NB4 (cell line): ENCODE measurements at regions not wholly inside any gene's neighbourhood (a gene's known extent, or its start where the extent isn't known, plus 50 kb on each side); places are given as distances from the start of the nearest gene placed in this dataset.

ENCODE experiments used
- DNase-seq: peaks from one replicate; pipeline ENCODE4 v3.0.0; 2010; ENCODE audit warnings: low read depth
- H3K4me3 ChIP-seq: one replicate; pipeline ENCODE4 v1.5.1; 2011; ENCODE audit warnings: mild to moderate bottlenecking, low read depth, low read length, moderate library complexity
- MYC ChIP-seq: IDR thresholded peaks from 2 replicates; pipeline ENCODE4 v1.6.1; 2011; ENCODE audit warnings: low read depth, low read length
- POLR2A ChIP-seq: IDR thresholded peaks from 2 replicates; pipeline ENCODE4 v1.6.1; 2011; ENCODE audit warnings: mild to moderate bottlenecking; ENCODE audit not compliant: insufficient read length; ENCODE audit errors: extremely low read depth
- TF ChIP-seq, protein P1 (sequence below): IDR thresholded peaks from one replicate; pipeline ENCODE4 v1.5.1; 2012; ENCODE audit warnings: low read depth, low read length
- TF ChIP-seq, protein P2 (sequence below): IDR thresholded peaks from 2 replicates; pipeline ENCODE4 v1.6.1; 2011; ENCODE audit warnings: low read depth, low read length

DNA sequence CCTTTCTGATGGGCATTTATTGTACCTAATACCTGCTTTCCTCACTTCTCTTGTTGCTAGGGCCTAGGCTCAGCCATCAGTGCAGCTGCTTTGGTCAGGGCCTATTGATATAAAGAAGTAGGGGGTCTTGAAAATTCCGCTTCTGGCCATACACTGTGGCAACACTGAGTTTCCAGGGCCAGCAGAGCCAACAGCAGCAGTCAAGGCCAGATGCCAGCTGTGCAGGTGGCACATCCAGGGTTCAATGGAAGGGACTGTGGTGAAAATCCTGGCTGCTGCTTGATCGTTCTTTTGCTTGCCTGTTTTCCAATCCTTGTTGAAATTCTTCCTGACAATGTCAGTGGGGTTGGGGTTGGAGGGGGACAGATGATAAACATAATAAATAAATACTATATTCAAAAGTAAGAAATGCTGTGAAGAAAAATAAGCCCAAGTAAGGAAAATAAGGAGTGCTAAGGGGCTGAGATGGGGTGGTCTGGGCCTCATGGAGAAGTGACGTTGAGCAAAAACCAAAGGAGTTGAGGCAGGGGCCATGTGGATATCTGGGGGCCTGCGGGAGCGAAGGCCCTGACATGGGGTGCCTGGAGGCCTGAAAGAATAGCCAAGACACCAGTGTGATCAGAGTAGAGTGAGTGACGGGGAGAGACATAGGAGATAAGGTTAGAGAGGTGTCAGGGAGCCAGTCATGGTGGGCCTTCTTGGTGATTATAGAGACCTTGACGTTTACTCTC is 91.0 kb upstream of the ALDH1B1 start:
- TF ChIP-seq, protein P1, sequence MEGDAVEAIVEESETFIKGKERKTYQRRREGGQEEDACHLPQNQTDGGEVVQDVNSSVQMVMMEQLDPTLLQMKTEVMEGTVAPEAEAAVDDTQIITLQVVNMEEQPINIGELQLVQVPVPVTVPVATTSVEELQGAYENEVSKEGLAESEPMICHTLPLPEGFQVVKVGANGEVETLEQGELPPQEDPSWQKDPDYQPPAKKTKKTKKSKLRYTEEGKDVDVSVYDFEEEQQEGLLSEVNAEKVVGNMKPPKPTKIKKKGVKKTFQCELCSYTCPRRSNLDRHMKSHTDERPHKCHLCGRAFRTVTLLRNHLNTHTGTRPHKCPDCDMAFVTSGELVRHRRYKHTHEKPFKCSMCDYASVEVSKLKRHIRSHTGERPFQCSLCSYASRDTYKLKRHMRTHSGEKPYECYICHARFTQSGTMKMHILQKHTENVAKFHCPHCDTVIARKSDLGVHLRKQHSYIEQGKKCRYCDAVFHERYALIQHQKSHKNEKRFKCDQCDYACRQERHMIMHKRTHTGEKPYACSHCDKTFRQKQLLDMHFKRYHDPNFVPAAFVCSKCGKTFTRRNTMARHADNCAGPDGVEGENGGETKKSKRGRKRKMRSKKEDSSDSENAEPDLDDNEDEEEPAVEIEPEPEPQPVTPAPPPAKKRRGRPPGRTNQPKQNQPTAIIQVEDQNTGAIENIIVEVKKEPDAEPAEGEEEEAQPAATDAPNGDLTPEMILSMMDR: no peak
- TF ChIP-seq MYC: no peak
- TF ChIP-seq, protein P2, sequence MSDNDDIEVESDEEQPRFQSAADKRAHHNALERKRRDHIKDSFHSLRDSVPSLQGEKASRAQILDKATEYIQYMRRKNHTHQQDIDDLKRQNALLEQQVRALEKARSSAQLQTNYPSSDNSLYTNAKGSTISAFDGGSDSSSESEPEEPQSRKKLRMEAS: no peak
- no peak for TF ChIP-seq POLR2A
- DNase-seq: no peak
- H3K4me3 ChIP-seq: no peak overlapping the region

DNA sequence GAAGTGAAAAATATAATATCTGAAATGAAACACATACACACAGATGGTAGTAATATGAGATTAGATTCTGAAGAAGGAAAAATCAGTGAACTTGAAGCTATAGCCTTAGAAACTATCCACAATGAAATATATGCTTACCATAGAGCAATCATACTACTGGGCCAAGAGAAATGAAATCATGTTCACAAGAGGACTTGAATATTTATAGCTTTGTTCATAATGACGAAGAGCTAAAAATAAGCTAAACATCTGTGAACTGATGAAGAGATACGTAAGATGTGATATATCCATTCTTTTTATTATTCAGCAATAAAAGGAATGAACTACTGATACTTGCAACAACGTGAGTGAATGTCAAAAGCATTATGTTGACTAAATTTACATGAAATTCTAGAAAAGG is 92.6 kb upstream of the ALDH1B1 start:
- DNase-seq: no peak
- TF ChIP-seq, protein P2: no peak
- no peak for TF ChIP-seq POLR2A
- TF ChIP-seq, protein P1: no peak
- no peak for TF ChIP-seq MYC
- no peak overlapping the region for H3K4me3 ChIP-seq

DNA sequence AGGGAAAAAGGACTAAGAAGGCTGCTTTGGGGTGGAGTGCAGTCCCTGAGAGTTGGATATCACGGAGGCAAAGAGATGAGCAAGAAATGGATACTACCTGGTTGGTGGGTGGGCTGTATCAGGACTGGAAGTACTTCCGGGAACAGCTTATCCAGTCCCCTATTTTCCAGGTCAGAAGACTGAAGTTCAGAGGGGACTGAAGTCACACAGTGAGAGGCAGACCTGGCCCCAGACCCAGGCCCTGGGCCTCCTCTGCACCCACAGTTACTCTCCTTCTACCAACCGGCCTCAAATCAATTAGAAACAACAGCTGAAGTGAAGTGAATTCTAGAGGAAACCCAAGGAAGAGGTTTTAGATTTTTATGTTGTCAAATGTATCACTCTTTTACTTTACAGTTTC is 93.6 kb upstream of the ALDH1B1 start:
- no peak for DNase-seq
- TF ChIP-seq, protein P2: no peak
- TF ChIP-seq, protein P1: no peak
- TF ChIP-seq POLR2A (no peak), MYC (no peak)
- no peak overlapping the region for H3K4me3 ChIP-seq

DNA sequence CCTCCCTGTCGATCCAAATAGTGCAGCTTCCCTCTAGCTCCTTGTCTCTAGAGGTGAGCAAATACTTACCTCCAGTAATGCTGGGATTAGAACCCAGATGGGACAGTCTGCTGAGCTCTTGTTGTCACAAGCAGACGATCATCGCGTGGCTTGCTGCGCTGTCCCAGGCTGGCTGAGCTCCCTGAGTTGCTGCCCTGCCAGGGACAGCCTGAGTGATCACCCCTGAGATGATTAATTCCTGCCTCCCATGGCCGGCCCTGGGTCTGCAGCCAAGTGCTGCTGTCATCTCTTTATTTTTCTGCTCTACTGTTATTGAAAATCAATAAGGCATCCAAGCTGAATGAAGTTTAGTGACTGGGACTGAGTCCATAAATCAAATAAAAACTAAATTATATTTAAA is 94.0 kb upstream of the ALDH1B1 start:
- H3K4me3 ChIP-seq: no peak overlapping the region
- TF ChIP-seq MYC (no peak), POLR2A (no peak)
- TF ChIP-seq, protein P2: no peak
- TF ChIP-seq, protein P1: no peak
- DNase-seq: no peak

DNA sequence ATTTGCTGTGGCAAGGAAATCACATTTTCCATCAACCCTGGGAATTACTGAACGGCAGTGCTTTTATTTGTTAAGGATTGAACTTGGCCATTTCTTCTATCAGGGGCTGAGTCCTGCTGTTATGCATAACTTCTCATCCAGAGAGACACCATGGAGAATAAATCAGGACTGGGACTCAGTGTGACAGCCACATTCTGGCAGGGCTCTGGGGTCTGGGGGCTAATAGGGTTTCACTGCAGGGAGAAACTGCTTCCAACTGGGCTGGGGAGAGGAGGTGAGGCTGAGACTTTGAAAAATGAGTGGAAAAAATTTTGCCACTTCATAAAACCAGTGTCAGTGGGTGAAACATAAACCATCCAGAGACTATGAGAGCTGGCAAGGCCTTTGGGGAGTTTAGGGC is 95.7 kb upstream of the ALDH1B1 start:
- no peak for TF ChIP-seq POLR2A
- TF ChIP-seq, protein P2: no peak
- no peak for DNase-seq
- H3K4me3 ChIP-seq: no peak overlapping the region

DNA sequence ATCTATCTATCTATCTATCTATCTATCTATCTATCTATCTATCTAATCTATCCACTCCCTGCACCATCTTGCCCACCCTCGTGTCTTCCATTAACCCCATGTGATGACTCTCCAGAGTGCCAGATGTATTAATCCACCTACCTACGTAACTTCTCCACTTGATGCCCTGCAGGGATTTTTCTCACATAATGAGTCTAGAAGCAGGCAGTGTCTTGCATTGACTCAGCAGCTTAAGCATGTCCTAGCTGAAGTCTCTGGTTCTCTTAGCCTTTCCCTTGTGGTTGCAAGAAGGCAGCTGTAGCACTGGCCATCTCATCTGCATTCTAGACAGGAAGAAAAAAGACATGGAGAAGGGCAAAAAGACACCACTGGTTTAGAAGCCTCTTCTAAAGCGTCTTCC is 96.7 kb upstream of the ALDH1B1 start:
- no peak for DNase-seq
- TF ChIP-seq POLR2A (no peak), MYC (no peak)
- TF ChIP-seq, protein P1: no peak
- H3K4me3 ChIP-seq: no peak overlapping the region
